Nephron (organoid): ENCODE measurements at regions not wholly inside any gene's neighbourhood (a gene's known extent, or its start where the extent isn't known, plus 50 kb on each side); places are given as distances from the start of the nearest gene placed in this dataset.
"Not testable (repeated sequence)": the region's sequence is repeated elsewhere in the genome, so short reads cannot be mapped to it uniquely, and the experiment has no call there.

Source experiments
- H3K27ac Mint-ChIP-seq, 3 experiments: 2 replicates each; pipeline ENCODE4 v1.8.0; 2020; ENCODE audit warnings: mixed read lengths in 3 of 3, mild to moderate bottlenecking in 2 of 3, moderate library complexity in 1 of 3
- H3K27me3 Mint-ChIP-seq: 2 replicates; pipeline ENCODE4 v1.8.0; 2021; ENCODE audit warnings: low read depth, mild to moderate bottlenecking, moderate library complexity, mixed read lengths
- H3K36me3 Mint-ChIP-seq: 2 replicates; pipeline ENCODE4 v1.8.0; 2020; ENCODE audit warnings: low read depth, mixed read lengths
- H3K4me1 Mint-ChIP-seq: 2 replicates; pipeline ENCODE4 v1.8.0; 2020; ENCODE audit warnings: mixed read lengths
- H3K4me3 Mint-ChIP-seq, 3 experiments: 2 replicates each; pipeline ENCODE4 v1.8.0; 2020; ENCODE audit warnings: mild to moderate bottlenecking in 3 of 3, mixed read lengths in 3 of 3, moderate library complexity in 2 of 3
- H3K9me3 Mint-ChIP-seq: 2 replicates; pipeline ENCODE4 v1.8.0; 2020; ENCODE audit warnings: mixed read lengths
- TF ChIP-seq, protein P1 (sequence below), 3 experiments: fragments of 200-600 bp; sonication (generic); IDR thresholded peaks; one replicate each; pipeline ENCODE4 v1.5.0; 2021; ENCODE audit warnings: antibody characterized with exemption in 3 of 3; ENCODE audit not compliant: unreplicated experiment in 3 of 3

GRCh38 chr6:82624251-82624650, 260.6 kb downstream of the TPBG start:
- Mint-ChIP-seq H3K36me3 (no peaks in the 10 kb centered on the region), H3K27ac (no peak overlapping the region), H3K4me1 (peaks cover 1% of the 10 kb centered on the region), H3K27me3 (peaks cover 4% of the 10 kb centered on the region), H3K4me3 (no peak overlapping the region), H3K9me3 (no peaks in the 10 kb centered on the region)
- TF ChIP-seq, protein P1, sequence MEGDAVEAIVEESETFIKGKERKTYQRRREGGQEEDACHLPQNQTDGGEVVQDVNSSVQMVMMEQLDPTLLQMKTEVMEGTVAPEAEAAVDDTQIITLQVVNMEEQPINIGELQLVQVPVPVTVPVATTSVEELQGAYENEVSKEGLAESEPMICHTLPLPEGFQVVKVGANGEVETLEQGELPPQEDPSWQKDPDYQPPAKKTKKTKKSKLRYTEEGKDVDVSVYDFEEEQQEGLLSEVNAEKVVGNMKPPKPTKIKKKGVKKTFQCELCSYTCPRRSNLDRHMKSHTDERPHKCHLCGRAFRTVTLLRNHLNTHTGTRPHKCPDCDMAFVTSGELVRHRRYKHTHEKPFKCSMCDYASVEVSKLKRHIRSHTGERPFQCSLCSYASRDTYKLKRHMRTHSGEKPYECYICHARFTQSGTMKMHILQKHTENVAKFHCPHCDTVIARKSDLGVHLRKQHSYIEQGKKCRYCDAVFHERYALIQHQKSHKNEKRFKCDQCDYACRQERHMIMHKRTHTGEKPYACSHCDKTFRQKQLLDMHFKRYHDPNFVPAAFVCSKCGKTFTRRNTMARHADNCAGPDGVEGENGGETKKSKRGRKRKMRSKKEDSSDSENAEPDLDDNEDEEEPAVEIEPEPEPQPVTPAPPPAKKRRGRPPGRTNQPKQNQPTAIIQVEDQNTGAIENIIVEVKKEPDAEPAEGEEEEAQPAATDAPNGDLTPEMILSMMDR (IDR thresholded peaks at IDR 0.05; ENCODE audit: unreplicated experiment in 3 of 3) = no peak

DNA sequence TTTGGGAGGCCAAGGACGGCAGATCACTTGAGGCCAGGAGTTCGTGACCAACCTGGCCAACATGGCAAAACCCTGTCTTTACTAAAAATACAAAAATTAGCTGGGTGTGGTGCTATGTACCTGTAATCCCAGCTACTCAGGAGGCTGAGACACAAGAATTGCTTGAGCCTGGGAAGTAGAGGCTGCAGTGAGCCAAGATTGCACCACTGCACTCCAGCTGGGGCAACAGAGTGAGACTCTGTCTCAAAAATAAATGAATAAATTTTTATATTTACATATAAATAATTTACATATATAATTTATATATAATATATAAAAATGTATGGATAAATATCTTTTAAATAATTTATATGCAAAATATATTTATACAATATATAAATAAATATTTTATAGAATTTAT, 263.3 kb downstream of the TPBG start:
- not testable (repeated sequence) for H3K27ac Mint-ChIP-seq, H3K9me3 Mint-ChIP-seq, H3K4me3 Mint-ChIP-seq, H3K4me1 Mint-ChIP-seq, H3K36me3 Mint-ChIP-seq, H3K27me3 Mint-ChIP-seq

DNA sequence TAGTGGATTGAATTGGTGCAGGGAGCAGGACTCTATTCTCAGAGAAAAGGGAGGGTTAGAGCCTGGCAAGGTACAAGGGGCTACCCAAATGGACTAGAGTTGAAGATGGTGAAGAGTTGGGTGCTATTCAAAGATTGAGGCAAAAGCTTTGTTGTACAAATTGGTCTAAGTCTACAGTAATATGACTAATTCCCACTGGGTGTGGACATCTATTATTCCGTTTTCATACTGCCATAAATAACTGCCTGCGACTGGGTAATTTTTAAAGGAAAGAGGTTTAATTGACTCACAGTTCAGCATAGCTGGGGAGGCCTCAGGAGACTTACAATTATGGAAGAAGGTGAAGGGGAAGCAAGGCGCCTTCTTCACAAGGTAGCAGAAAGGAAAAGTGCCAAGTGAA, 266.3 kb downstream of the TPBG start:
- Mint-ChIP-seq H3K4me3 (no peak overlapping the region), H3K27ac (no peak overlapping the region), H3K36me3 (no peaks in the 10 kb centered on the region), H3K4me1 (no peaks in the 10 kb centered on the region), H3K9me3 (peaks cover 4% of the 10 kb centered on the region), H3K27me3 (peaks cover 4% of the 10 kb centered on the region)
- TF ChIP-seq, protein P1 (IDR thresholded peaks at IDR 0.05; ENCODE audit: unreplicated experiment in 3 of 3) = no peak

DNA sequence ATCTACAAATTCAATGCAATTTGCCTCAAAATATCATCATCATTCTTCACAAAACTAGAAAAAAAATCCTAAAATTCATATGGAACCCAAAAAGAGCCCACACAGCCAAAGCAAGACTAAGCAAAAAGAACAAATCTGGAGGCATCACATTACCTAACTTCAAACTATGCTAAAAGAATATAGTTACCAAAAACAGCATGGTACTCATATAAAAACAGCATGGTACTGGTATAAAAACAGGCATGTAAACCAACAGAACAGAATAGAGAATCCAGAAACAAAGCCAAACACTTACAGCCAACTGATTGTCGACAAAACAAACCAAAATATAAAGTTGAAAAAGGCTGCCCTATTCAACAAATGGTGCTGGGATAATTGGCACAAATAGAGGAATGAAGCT, 278.1 kb downstream of the TPBG start:
- TF ChIP-seq, protein P1 (IDR thresholded peaks at IDR 0.05; ENCODE audit: unreplicated experiment in 3 of 3) = no peak
- Mint-ChIP-seq H3K36me3 (no peaks in the 10 kb centered on the region), H3K9me3 (peaks cover 2% of the 10 kb centered on the region), H3K27me3 (no peaks in the 10 kb centered on the region), H3K4me1 (no peaks in the 10 kb centered on the region), H3K27ac (no peak overlapping the region), H3K4me3 (no peak overlapping the region)

DNA sequence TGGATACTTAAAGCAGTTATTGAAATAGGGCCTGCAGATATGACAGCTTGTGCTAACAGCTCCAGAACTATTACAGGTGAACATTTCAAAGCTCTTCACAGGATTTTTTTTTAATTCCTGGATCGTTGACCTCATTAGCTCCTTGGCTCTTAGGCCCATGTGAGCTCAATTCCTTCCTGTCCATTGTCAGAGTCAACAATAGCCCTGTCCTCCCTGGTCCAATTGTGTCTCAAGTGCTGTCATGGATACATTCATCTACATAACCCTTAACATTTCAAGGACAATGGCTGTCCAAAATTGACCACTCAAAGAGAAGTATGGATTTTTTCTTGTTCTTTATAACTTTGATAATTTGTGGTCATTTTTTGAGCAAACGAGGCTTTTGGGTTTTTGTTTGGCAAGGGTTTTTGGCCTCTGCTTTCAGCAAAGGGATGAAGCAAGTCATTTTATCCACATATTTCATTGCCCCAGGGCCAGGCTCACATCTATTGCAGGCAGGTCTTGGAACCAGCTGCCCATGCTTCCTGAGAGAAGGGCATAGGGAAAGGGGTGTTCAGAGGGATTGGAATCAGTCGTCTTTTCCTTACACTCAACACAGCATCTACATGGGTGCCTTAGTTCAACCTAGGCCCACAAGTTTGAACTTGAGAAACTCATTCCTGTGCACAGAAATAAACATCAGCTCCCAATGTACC, 282.1 kb downstream of the TPBG start:
- peaks cover 13% of the 10 kb centered on the region for H3K9me3 Mint-ChIP-seq
- TF ChIP-seq, protein P1 (IDR thresholded peaks at IDR 0.05; ENCODE audit: unreplicated experiment in 3 of 3) = no peak

DNA sequence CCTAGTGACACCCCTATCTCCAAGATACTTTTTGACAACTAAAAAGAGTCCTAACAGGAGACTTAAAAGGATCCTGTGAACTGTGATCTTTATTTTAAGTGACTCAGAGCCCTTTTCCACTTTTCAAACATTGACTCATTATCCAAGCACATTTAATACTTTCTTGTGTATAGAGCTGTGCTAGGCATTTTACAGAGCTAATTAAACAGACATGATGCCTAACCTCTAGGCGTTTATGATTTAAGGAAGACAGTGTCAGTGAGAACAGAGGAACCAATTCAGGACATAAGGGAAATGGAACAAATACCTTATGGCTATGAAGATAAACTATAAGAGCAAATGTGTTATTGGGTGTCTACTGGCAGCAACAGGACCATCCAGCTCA, 282.6 kb downstream of the TPBG start:
- no peaks in the 10 kb centered on the region for H3K36me3 Mint-ChIP-seq
- H3K4me1 Mint-ChIP-seq = no peaks in the 10 kb centered on the region
- no peaks in the 10 kb centered on the region for H3K27me3 Mint-ChIP-seq
- no peak overlapping the region for H3K27ac Mint-ChIP-seq
- no peak overlapping the region for H3K4me3 Mint-ChIP-seq
- H3K9me3 Mint-ChIP-seq = peaks cover 13% of the 10 kb centered on the region
- TF ChIP-seq, protein P1 (IDR thresholded peaks at IDR 0.05; ENCODE audit: unreplicated experiment in 3 of 3) = no peak

More for the DNA sequence above, 282.1 kb downstream of the TPBG start:
- no peak overlapping the region for H3K27ac Mint-ChIP-seq
- H3K36me3 Mint-ChIP-seq = no peaks in the 10 kb centered on the region
- no peak overlapping the region for H3K4me3 Mint-ChIP-seq
- H3K4me1 Mint-ChIP-seq = no peaks in the 10 kb centered on the region
- no peaks in the 10 kb centered on the region for H3K27me3 Mint-ChIP-seq
